Esophagus muscularis mucosa (tissue), 4 donors: ENCODE measurements at regions not wholly inside any gene's neighbourhood (a gene's known extent, or its start where the extent isn't known, plus 50 kb on each side); places are given as distances from the start of the nearest gene placed in this dataset.

Experiments used
- DNase-seq: peaks from one replicate; pipeline ENCODE4 v3.0.0-alpha.2; 2017; ENCODE audit errors: extremely low spot score
- H3K27ac ChIP-seq, 4 donors: fragments of 200-600 bp; sonication (generic); replicated peaks in 1 of 4; 1 replicate in 3 of 4; 2 replicates in 1 of 4; pipeline ENCODE4 v1.5.1; 2016 to 2019; ENCODE audit warnings: mild to moderate bottlenecking in 1 of 4
- H3K27me3 ChIP-seq, 4 donors: fragments of 200-600 bp; sonication (generic); one replicate each; pipeline versions ENCODE4 v1.5.1 to v1.6.0; 2016 to 2019
- H3K36me3 ChIP-seq, 4 donors: fragments of 200-600 bp; sonication (generic); one replicate each; pipeline ENCODE4 v1.5.1; 2016 to 2019
- H3K4me1 ChIP-seq, 4 donors: fragments of 200-600 bp; sonication (generic); one replicate each; pipeline ENCODE4 v1.5.1; 2016 to 2019
- H3K4me3 ChIP-seq, 4 donors: fragments of 200-600 bp; sonication (generic); 1 replicate in 2 of 4; 2 replicates in 2 of 4; pipeline ENCODE4 v1.5.1; 2016 to 2019; ENCODE audit warnings: mild to moderate bottlenecking in 4 of 4, moderate library complexity in 1 of 4
- H3K9me3 ChIP-seq, 4 donors: fragments of 200-600 bp; sonication (generic); 1 replicate in 3 of 4; 2 replicates in 1 of 4; pipeline ENCODE4 v1.5.1; 2016 to 2019
- CTCF ChIP-seq, 3 experiments: fragments of 200-600 bp in 2 of 3; fragments of 450-650 bp in 1 of 3; sonication (generic) in 2 of 3; IDR thresholded peaks; one replicate each; pipeline ENCODE4 v1.5.1; 2017 to 2019; ENCODE audit warnings: antibody characterized with exemption in 3 of 3, mild to moderate bottlenecking in 2 of 3, moderate library complexity in 1 of 3
- EP300 ChIP-seq: sonication (generic); formaldehyde crosslinking; IDR thresholded peaks from one replicate; pipeline ENCODE4 v1.6.1; 2017; ENCODE audit warnings: antibody characterized with exemption
- POLR2A ChIP-seq: fragments of 450-650 bp; IDR thresholded peaks from one replicate; pipeline ENCODE4 v1.6.1; 2017; ENCODE audit warnings: antibody characterized with exemption, moderate library complexity, mild to moderate bottlenecking, low read depth
- POLR2AphosphoS5 ChIP-seq, 2 donors: sonication (generic); formaldehyde crosslinking; IDR thresholded peaks; one replicate each; pipeline ENCODE4 v1.6.1; 2017; ENCODE audit warnings: antibody characterized with exemption in 2 of 2
- WGBS: methylation state at CpG from one replicate; pipeline ENCODE4 v1.1.5; 2018; 5-methylcytosine and 5-hydroxymethylcytosine counted together
- intact Hi-C: fragments of 100-400 bp; cut with DNase I; formaldehyde crosslinking; loops from one replicate; pipeline ENCODE4 v1.15.1; 2023

DNA sequence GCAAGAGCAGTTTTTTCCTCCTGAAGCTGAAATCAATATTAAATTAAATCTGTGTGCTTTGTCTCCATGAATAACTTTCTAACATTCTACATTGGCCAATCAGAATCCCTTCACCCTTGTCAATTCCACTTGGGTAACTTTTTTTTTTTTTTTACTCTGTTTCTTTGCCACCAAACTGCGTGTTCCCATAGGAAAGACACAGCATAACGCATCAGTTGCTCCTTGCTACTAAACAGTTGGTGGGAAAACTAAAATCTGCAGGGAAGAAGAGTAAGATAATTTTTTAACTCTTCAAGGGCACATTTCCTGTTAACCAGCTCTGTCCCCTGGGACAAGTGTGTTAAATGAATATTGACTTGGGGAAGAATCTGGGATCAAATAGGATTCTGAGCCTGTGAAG lies 113.3 kb upstream of the SERP2 start:
- Histone ChIP-seq H3K4me3 (no peak overlapping the region), H3K9me3 (no peaks in the 10 kb centered on the region), H3K27ac (peak overlapping the region in 2 of 4 donors; percentile 15 to 42), H3K36me3 (no peaks in the 10 kb centered on the region), H3K27me3 (no peaks in the 10 kb centered on the region), H3K4me1 (peaks cover 4 to 16% (median 12%) of the 10 kb centered on the region in 4 donors)
- 100% methylated on average over 2 of the region's 2 CpGs for WGBS
- DNase-seq: no peak
- intact Hi-C loops: no loop called here
- TF ChIP-seq POLR2AphosphoS5 (IDR thresholded peaks at IDR 0.05): no peak
- TF ChIP-seq CTCF (IDR thresholded peaks at IDR 0.05): no peak
- no peak for TF ChIP-seq EP300
- no peak for TF ChIP-seq POLR2A

- Histone ChIP-seq H3K27me3 (no peaks in the 10 kb centered on the region), H3K27ac (no peak overlapping the region), H3K4me3 (no peak overlapping the region), H3K4me1 (peaks cover 4 to 18% (median 14%) of the 10 kb centered on the region in 4 donors), H3K36me3 (no peaks in the 10 kb centered on the region), H3K9me3 (no peaks in the 10 kb centered on the region)
- whole genome bisulfite sequencing: 90% methylated on average over 18 of the region's 20 CpGs
- no peak for DNase-seq
- intact Hi-C loops: no loop called here
- TF ChIP-seq CTCF (IDR thresholded peaks at IDR 0.05) (no peak), POLR2AphosphoS5 (IDR thresholded peaks at IDR 0.05) (no peak), EP300 (no peak), POLR2A (no peak)
Observed at GRCh38 chr13:44263751-44264620, 109.6 kb upstream of the SERP2 start.

DNA sequence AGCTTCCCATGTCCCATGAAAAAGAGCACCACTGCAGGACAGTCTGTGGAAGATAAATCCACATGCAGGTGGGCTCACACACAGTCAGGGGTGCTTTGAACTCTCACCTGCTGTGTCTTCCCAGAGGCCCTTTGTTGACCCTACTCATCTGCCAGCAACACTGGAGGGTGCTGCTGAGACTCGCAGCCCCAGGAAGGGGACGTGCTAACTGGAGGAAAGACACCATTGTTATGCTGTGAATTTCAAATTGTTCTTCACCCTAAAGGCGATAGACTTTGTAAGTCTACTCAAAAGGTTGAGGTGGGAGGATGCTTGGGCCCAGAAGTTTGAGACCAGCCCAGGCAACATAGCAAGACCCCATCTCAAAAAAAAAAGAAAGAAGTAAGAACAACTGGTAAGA lies 107.3 kb upstream of the SERP2 start:
- 89% methylated on average over 3 of the region's 3 CpGs for WGBS
- no peaks in the 10 kb centered on the region for H3K9me3 ChIP-seq
- intact Hi-C loops: no loop called here
- H3K36me3 ChIP-seq: no peaks in the 10 kb centered on the region
- peaks cover 10 to 26% (median 22%) of the 10 kb centered on the region in 4 donors for H3K4me1 ChIP-seq
- no peak overlapping the region for H3K27ac ChIP-seq
- no peak for TF ChIP-seq CTCF (IDR thresholded peaks at IDR 0.05)
- no peak for TF ChIP-seq EP300
- no peak for TF ChIP-seq POLR2AphosphoS5 (IDR thresholded peaks at IDR 0.05)
- TF ChIP-seq POLR2A: no peak
- no peak for DNase-seq
- H3K27me3 ChIP-seq: no peaks in the 10 kb centered on the region
- H3K4me3 ChIP-seq: no peak overlapping the region

DNA sequence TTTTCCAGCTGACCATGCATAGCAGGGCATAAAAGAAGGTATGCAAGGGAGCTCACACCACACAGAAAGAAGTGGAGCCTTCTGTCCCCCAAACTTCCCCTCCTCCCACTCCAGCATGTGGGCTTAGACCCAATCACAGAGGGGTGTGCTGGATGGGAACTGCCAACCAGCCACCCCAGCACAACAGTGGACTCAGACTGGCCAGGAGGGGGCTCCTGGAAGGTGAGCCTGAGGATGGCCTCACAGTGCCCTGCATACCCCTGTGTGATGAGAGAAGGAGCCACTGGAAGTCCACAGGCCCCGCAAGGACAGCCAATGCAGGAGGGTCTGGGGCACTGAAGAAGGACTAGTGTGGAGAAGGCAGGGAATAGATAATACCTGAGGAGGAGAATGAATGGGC lies 106.9 kb upstream of the SERP2 start:
- H3K4me1 ChIP-seq: peaks cover 15 to 31% (median 27%) of the 10 kb centered on the region in 4 donors
- TF ChIP-seq EP300: no peak
- TF ChIP-seq POLR2A: no peak
- no peak overlapping the region for H3K4me3 ChIP-seq
- no peaks in the 10 kb centered on the region for H3K27me3 ChIP-seq
- intact Hi-C loops: no loop called here
- WGBS: 100% methylated on average over 1 of the region's 1 CpG
- H3K9me3 ChIP-seq: no peaks in the 10 kb centered on the region
- no peak overlapping the region for H3K27ac ChIP-seq
- DNase-seq: no peak
- no peaks in the 10 kb centered on the region for H3K36me3 ChIP-seq

DNA sequence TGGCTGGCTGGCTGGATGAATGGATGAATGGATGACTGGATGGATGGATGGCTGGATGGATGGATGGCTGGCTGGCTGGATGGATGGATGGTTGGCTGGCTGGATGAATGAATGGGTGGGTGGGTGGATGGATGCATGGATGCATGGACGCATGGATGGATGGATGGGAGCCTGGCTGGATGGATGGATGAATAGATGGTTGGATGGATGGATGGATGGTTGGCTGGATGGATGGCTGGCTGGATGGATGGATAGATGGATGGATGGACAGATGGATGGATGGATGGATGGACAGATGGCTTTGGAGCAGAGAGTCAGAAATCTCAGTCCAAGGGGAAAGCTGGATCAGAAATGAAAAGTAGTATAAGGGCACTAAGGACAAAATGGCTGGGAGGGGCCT lies 106.4 kb upstream of the SERP2 start:
- DNase-seq: no peak
- intact Hi-C loops: no loop called here
- Histone ChIP-seq H3K9me3 (no peaks in the 10 kb centered on the region), H3K27me3 (no peaks in the 10 kb centered on the region), H3K4me1 (peaks cover 19 to 35% (median 31%) of the 10 kb centered on the region in 4 donors), H3K36me3 (no peaks in the 10 kb centered on the region), H3K4me3 (no peak overlapping the region), H3K27ac (no peak overlapping the region)
- WGBS: 100% methylated on average over 1 of the region's 1 CpG
- no peak for TF ChIP-seq EP300
- TF ChIP-seq CTCF (IDR thresholded peaks at IDR 0.05): no peak
- TF ChIP-seq POLR2A: no peak
- TF ChIP-seq POLR2AphosphoS5 (IDR thresholded peaks at IDR 0.05): no peak
